Trophoblast cell (in vitro differentiated cells and primary cell): ENCODE measurements at regions not wholly inside any gene's neighbourhood (a gene's known extent, or its start where the extent isn't known, plus 50 kb on each side); places are given as distances from the start of the nearest gene placed in this dataset.

ENCODE experiments used
- DNase-seq, 2 donors: peaks; one replicate each; pipeline ENCODE4 v3.0.0-alpha.2; 2016
- H2AFZ ChIP-seq: 2 replicates; pipeline ENCODE4 v1.6.1; 2013; ENCODE audit warnings: low read length, moderate library complexity, mild to moderate bottlenecking; ENCODE audit not compliant: insufficient read depth, poor library complexity
- H2AK5ac ChIP-seq: 2 replicates; pipeline ENCODE4 v1.6.1; 2013; ENCODE audit warnings: mild to moderate bottlenecking, low read length
- H2BK120ac ChIP-seq: 2 replicates; pipeline ENCODE4 v1.6.1; 2013; ENCODE audit warnings: low read length, mild to moderate bottlenecking, moderate library complexity; ENCODE audit not compliant: insufficient read depth, poor library complexity
- H2BK12ac ChIP-seq: 2 replicates; pipeline ENCODE4 v1.6.1; 2013; ENCODE audit warnings: mild to moderate bottlenecking, low read length, moderate library complexity
- H2BK5ac ChIP-seq: 2 replicates; pipeline ENCODE4 v1.6.1; 2013; ENCODE audit warnings: low read length, low read depth, moderate library complexity, mild to moderate bottlenecking; ENCODE audit not compliant: poor library complexity
- H3K14ac ChIP-seq: 2 replicates; pipeline ENCODE4 v1.6.1; 2013; ENCODE audit warnings: mild to moderate bottlenecking, low read length
- H3K18ac ChIP-seq: 2 replicates; pipeline ENCODE4 v1.6.1; 2013; ENCODE audit warnings: mild to moderate bottlenecking, low read length
- H3K23ac ChIP-seq: 2 replicates; pipeline ENCODE4 v1.6.1; 2013; ENCODE audit warnings: low read length
- H3K27ac ChIP-seq: 2 replicates; pipeline ENCODE4 v1.5.1; 2013; ENCODE audit warnings: low read depth, mild to moderate bottlenecking, inconsistent platforms, low read length, moderate library complexity
- H3K27me3 ChIP-seq: 2 replicates; pipeline ENCODE4 v1.6.1; 2013; ENCODE audit warnings: inconsistent platforms, mild to moderate bottlenecking, low read length, moderate library complexity; ENCODE audit not compliant: insufficient read depth
- H3K36me3 ChIP-seq, 2 experiments: 1 replicate in 1 of 2; 2 replicates in 1 of 2; pipeline ENCODE4 v1.6.1; 2013; ENCODE audit warnings: low read length in 2 of 2, mild to moderate bottlenecking in 2 of 2, moderate library complexity in 1 of 2; ENCODE audit not compliant: insufficient read depth in 2 of 2, control insufficient read depth in 1 of 2
- H3K4ac ChIP-seq: 2 replicates; pipeline ENCODE4 v1.6.1; 2013; ENCODE audit warnings: low read depth, mild to moderate bottlenecking, low read length, moderate library complexity
- H3K4me1 ChIP-seq, 2 experiments: 1 replicate in 1 of 2; 2 replicates in 1 of 2; pipeline ENCODE4 v1.6.1; 2013; ENCODE audit warnings: low read length in 2 of 2, mild to moderate bottlenecking in 2 of 2, moderate library complexity in 1 of 2; ENCODE audit not compliant: insufficient read depth in 2 of 2, control insufficient read depth in 1 of 2
- H3K4me2 ChIP-seq: 2 replicates; pipeline ENCODE4 v1.6.1; 2013; ENCODE audit warnings: inconsistent platforms, mild to moderate bottlenecking, low read length, moderate library complexity
- H3K4me3 ChIP-seq: 2 replicates; pipeline ENCODE4 v1.5.1; 2013; ENCODE audit warnings: mild to moderate bottlenecking, low read depth, low read length, inconsistent platforms
- H3K79me1 ChIP-seq: one replicate; pipeline ENCODE4 v1.6.1; 2013; ENCODE audit warnings: low read length
- H3K79me2 ChIP-seq: 2 replicates; pipeline ENCODE4 v1.6.1; 2013; ENCODE audit warnings: low read length, mild to moderate bottlenecking; ENCODE audit not compliant: control insufficient read depth, insufficient read depth, poor library complexity
- H3K9ac ChIP-seq: 2 replicates; pipeline ENCODE4 v1.6.1; 2013; ENCODE audit warnings: mild to moderate bottlenecking, low read length
- H3K9me3 ChIP-seq: 2 replicates; pipeline ENCODE4 v1.6.1; 2013; ENCODE audit warnings: low read depth, mild to moderate bottlenecking, control low read depth, inconsistent platforms, low read length; ENCODE audit not compliant: insufficient read depth
- H4K12ac ChIP-seq: 2 replicates; pipeline ENCODE4 v1.6.1; 2013; ENCODE audit warnings: low read depth, mild to moderate bottlenecking, low read length, moderate library complexity
- H4K8ac ChIP-seq: 2 replicates; pipeline ENCODE4 v1.6.1; 2013; ENCODE audit warnings: low read depth, mild to moderate bottlenecking, low read length, moderate library complexity
- H4K91ac ChIP-seq: one replicate; pipeline ENCODE4 v1.6.1; 2013; ENCODE audit warnings: low read depth, mild to moderate bottlenecking, low read length, moderate library complexity
- WGBS: extraction: QIAGEN DNeasy Blood & Tissue Kit; methylation state at CpG from one replicate; pipeline ENCODE4 v1.1.7; 2013; ENCODE audit warnings: missing lambda C conversion rate; ENCODE audit not compliant: insufficient read length, insufficient coverage; ENCODE audit errors: extremely low coverage; 5-methylcytosine and 5-hydroxymethylcytosine counted together

DNA sequence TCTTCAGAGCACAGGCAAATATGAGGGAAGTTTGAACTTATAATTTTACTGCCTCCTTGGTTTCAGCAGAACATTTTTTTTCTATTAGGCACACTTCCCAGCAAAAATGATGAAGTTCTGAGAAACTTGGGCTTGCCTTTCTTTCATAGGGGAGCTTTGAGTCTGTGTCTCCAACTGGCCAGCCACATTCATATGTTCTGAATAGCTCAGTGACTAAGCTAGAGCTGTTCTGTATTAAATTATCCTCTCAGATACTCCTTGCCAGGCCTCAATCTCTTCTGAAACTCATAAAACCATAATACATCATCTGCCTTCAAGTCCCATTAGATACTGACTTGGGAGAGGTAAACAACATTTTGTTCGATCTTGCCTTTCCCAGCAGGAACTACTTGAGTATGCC, 476.5 kb downstream of the GPAM start:
- no peak for DNase-seq
- no peak overlapping the region for H4K91ac ChIP-seq
- H3K4ac ChIP-seq, result no peak overlapping the region
- no peaks in the 10 kb centered on the region for H3K4me1 ChIP-seq
- H2BK5ac ChIP-seq, result no peak overlapping the region
- no peaks in the 10 kb centered on the region for H3K79me1 ChIP-seq
- H2AK5ac ChIP-seq, result no peak overlapping the region
- no peaks in the 10 kb centered on the region for H3K79me2 ChIP-seq
- no peak overlapping the region for H2BK120ac ChIP-seq
- H2BK12ac ChIP-seq, result no peak overlapping the region
- no peak overlapping the region for H3K4me3 ChIP-seq
- no peaks in the 10 kb centered on the region for H3K9me3 ChIP-seq
- no peak overlapping the region for H3K23ac ChIP-seq
- no peak overlapping the region for H2AFZ ChIP-seq
- no peaks in the 10 kb centered on the region for H3K36me3 ChIP-seq
- no peak overlapping the region for H3K27ac ChIP-seq
- no peak overlapping the region for H3K18ac ChIP-seq
- H3K27me3 ChIP-seq, result no peaks in the 10 kb centered on the region
- no peak overlapping the region for H3K9ac ChIP-seq
- no peak overlapping the region for H3K4me2 ChIP-seq
- H4K12ac ChIP-seq, result no peak overlapping the region
- H4K8ac ChIP-seq, result no peak overlapping the region
- no CpG with 5 or more reads among the region's 1 CpG for WGBS
- no peak overlapping the region for H3K14ac ChIP-seq

DNA sequence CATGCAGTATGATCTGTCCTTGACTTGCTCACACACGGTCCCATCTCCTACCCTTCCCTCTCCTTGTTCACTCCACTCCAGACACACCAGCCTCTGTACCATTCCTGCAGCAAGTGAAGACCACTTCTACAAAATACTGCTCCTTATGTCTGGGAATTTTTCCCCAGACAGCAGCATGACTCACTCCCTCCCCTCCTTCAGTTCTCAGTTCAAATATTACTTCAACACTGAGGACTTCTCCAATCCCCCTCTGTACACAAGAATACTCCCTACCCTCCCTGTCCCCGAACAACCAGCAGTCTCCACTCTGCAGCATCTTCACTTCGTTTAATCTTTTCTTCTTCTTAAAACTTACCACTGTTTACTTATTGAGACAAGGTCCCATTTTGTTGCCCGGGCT, 474.0 kb downstream of the GPAM start:
- no CpG with 5 or more reads among the region's 4 CpGs for WGBS

DNA sequence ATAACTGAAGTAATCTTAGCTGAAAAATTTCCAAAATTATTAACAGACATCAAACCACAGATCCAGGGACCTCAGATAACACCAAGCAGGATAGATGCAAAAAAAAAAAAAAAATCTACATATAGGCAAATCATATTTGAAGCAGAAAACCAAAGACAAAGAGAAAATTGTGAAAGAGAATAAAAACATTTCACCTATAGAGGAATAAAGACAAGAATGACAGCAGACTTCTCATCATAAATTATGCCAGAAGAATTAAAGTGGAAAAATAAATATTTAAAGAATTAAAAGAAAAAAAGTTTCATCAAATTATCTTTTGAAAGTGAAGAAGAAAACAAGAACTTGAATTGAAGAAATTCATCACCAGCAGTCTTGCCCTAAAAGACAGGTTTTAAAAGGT, 467.5 kb downstream of the GPAM start:
- no peaks in the 10 kb centered on the region for H3K4me1 ChIP-seq
- no peak overlapping the region for H3K23ac ChIP-seq
- no peak overlapping the region for H4K91ac ChIP-seq
- H3K9ac ChIP-seq, result no peak overlapping the region
- H3K27me3 ChIP-seq, result no peaks in the 10 kb centered on the region
- no peaks in the 10 kb centered on the region for H3K79me1 ChIP-seq
- DNase-seq, result no peak
- no peak overlapping the region for H4K12ac ChIP-seq
- no peak overlapping the region for H3K4me2 ChIP-seq
- no peak overlapping the region for H3K4ac ChIP-seq
- H3K4me3 ChIP-seq, result no peak overlapping the region
- no peak overlapping the region for H3K14ac ChIP-seq
- no peak overlapping the region for H2BK12ac ChIP-seq
- no peak overlapping the region for H3K27ac ChIP-seq
- no peak overlapping the region for H2BK120ac ChIP-seq
- no peak overlapping the region for H2AFZ ChIP-seq
- no peaks in the 10 kb centered on the region for H3K79me2 ChIP-seq
- H3K36me3 ChIP-seq, result no peaks in the 10 kb centered on the region
- H3K9me3 ChIP-seq, result peaks cover 8% of the 10 kb centered on the region
- H2BK5ac ChIP-seq, result no peak overlapping the region
- no peak overlapping the region for H2AK5ac ChIP-seq
- H4K8ac ChIP-seq, result no peak overlapping the region
- H3K18ac ChIP-seq, result no peak overlapping the region

More for the DNA sequence above, 474.0 kb downstream of the GPAM start:
- no peak overlapping the region for H3K9ac ChIP-seq
- H3K79me2 ChIP-seq, result no peaks in the 10 kb centered on the region
- no peak overlapping the region for H4K12ac ChIP-seq
- no peak overlapping the region for H4K91ac ChIP-seq
- H2BK120ac ChIP-seq, result no peak overlapping the region
- H3K4me1 ChIP-seq, result no peaks in the 10 kb centered on the region
- no peak overlapping the region for H2AK5ac ChIP-seq
- H2BK12ac ChIP-seq, result no peak overlapping the region
- H3K27ac ChIP-seq, result no peak overlapping the region
- no peaks in the 10 kb centered on the region for H3K79me1 ChIP-seq
- no peak overlapping the region for H3K14ac ChIP-seq
- H2AFZ ChIP-seq, result no peak overlapping the region
- H3K27me3 ChIP-seq, result no peaks in the 10 kb centered on the region
- no peak overlapping the region for H3K4ac ChIP-seq
- H3K36me3 ChIP-seq, result no peaks in the 10 kb centered on the region
- H3K9me3 ChIP-seq, result peaks cover 8% of the 10 kb centered on the region
- H2BK5ac ChIP-seq, result no peak overlapping the region
- H3K23ac ChIP-seq, result no peak overlapping the region
- no peak for DNase-seq
- H3K18ac ChIP-seq, result no peak overlapping the region
- H3K4me2 ChIP-seq, result no peak overlapping the region
- no peak overlapping the region for H3K4me3 ChIP-seq
- no peak overlapping the region for H4K8ac ChIP-seq

DNA sequence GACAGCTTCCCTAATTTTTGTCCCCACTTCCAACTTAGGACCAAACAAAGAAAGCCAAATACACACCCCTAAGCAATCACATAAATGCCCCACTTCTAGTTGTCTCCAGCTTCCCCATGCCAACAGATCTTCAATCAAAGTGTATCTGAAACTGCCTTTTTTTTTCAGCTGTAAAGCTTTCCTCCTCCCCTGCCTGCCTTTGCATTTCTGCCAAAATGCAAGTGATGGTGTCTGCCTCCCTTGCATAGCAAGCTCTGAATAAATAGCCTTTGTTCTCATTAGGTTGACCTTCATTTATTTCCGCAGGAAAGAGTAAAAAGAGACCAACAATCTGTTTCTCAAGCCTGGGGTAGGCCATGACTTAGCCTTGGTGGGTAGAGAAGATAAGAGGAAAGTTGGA, 459.4 kb downstream of the GPAM start:
- Histone ChIP-seq H3K23ac (no peak overlapping the region), H3K4ac (no peak overlapping the region), H3K9me3 (no peaks in the 10 kb centered on the region), H3K4me1 (no peaks in the 10 kb centered on the region), H2BK5ac (no peak overlapping the region), H4K12ac (no peak overlapping the region), H3K27ac (no peak overlapping the region), H4K91ac (no peak overlapping the region), H2BK12ac (no peak overlapping the region), H2BK120ac (no peak overlapping the region), H2AK5ac (no peak overlapping the region), H3K18ac (no peak overlapping the region), H3K36me3 (no peaks in the 10 kb centered on the region), H4K8ac (no peak overlapping the region), H3K4me3 (no peak overlapping the region), H2AFZ (no peak overlapping the region), H3K14ac (no peak overlapping the region), H3K79me1 (no peaks in the 10 kb centered on the region), H3K79me2 (no peaks in the 10 kb centered on the region), H3K9ac (no peak overlapping the region), H3K27me3 (no peaks in the 10 kb centered on the region), H3K4me2 (no peak overlapping the region)
- DNase-seq, result no peak
- WGBS, result no CpG with 5 or more reads among the region's 1 CpG

DNA sequence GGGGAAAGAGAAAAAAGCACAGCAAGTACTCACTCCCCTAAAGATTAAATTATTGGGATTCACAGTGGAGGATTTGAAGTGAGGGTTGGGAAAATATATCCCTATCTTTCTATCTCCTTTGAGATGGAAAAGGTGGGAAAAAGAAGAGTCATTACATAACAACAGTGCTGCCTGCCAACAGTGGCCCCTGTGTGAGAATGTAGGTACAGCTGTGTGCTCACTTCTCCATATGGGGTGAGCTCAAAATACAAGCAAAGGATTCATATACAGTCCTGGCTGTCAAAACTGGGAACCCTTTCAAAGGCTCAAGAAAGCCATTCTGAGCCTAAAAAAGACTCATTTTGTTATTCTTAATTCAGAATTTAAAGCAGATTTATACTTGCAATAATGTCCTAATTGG, 458.5 kb downstream of the GPAM start:
- H3K23ac ChIP-seq, result no peak overlapping the region
- H3K79me1 ChIP-seq, result no peaks in the 10 kb centered on the region
- H3K4me2 ChIP-seq, result no peak overlapping the region
- H3K18ac ChIP-seq, result no peak overlapping the region
- no peak overlapping the region for H2AK5ac ChIP-seq
- H3K4ac ChIP-seq, result no peak overlapping the region
- H3K27me3 ChIP-seq, result no peaks in the 10 kb centered on the region
- no peak overlapping the region for H2BK120ac ChIP-seq
- H4K8ac ChIP-seq, result no peak overlapping the region
- H2AFZ ChIP-seq, result no peak overlapping the region
- no peaks in the 10 kb centered on the region for H3K4me1 ChIP-seq
- no peak overlapping the region for H2BK5ac ChIP-seq
- no peak overlapping the region for H4K12ac ChIP-seq
- H3K14ac ChIP-seq, result no peak overlapping the region
- H3K36me3 ChIP-seq, result no peaks in the 10 kb centered on the region
- no peak overlapping the region for H3K9ac ChIP-seq
- no peak for DNase-seq
- no peaks in the 10 kb centered on the region for H3K79me2 ChIP-seq
- H2BK12ac ChIP-seq, result no peak overlapping the region
- H3K9me3 ChIP-seq, result no peaks in the 10 kb centered on the region
- no peak overlapping the region for H4K91ac ChIP-seq
- no peak overlapping the region for H3K27ac ChIP-seq
- no peak overlapping the region for H3K4me3 ChIP-seq
